Thoracic aorta (tissue), 2 donors: ENCODE measurements at regions not wholly inside any gene's neighbourhood (a gene's known extent, or its start where the extent isn't known, plus 50 kb on each side); places are given as distances from the start of the nearest gene placed in this dataset.

Source experiments
- ATAC-seq: fragments of 150-250 bp; one replicate; pipeline ENCODE4 v1.8.0; 2017; ENCODE audit warnings: low read depth; ENCODE audit not compliant: insufficient number of reproducible peaks, low FRiP score
- DNase-seq: peaks from one replicate; pipeline ENCODE4 v3.0.0-alpha.2; 2020; ENCODE audit warnings: low spot score
- H3K27ac ChIP-seq, 2 donors: fragments of 200-600 bp; sonication (generic); 1 replicate in 1 of 2; 2 replicates in 1 of 2; pipeline ENCODE4 v1.5.1; 2016; ENCODE audit warnings: mild to moderate bottlenecking in 2 of 2, moderate library complexity in 2 of 2
- H3K27me3 ChIP-seq: fragments of 200-600 bp; sonication (generic); replicated peaks from 2 replicates; pipeline ENCODE4 v1.6.0; 2016; ENCODE audit warnings: mild to moderate bottlenecking; ENCODE audit not compliant: insufficient read depth
- H3K36me3 ChIP-seq: fragments of 200-600 bp; sonication (generic); one replicate; pipeline ENCODE4 v1.5.1; 2016
- H3K4me1 ChIP-seq, 2 donors: fragments of 200-600 bp; sonication (generic); 1 replicate in 1 of 2; 2 replicates in 1 of 2; pipeline versions ENCODE4 v1.5.1 to v1.6.0; 2016; ENCODE audit warnings: low read depth in 2 of 2, mild to moderate bottlenecking in 1 of 2; ENCODE audit not compliant: control insufficient read depth in 1 of 2
- H3K4me3 ChIP-seq: fragments of 200-600 bp; sonication (generic); 2 replicates; pipeline ENCODE4 v1.5.1; 2016; ENCODE audit warnings: mild to moderate bottlenecking
- H3K9me3 ChIP-seq: fragments of 200-600 bp; sonication (generic); 2 replicates; pipeline ENCODE4 v1.5.1; 2016
- TF ChIP-seq, protein P1 (sequence below): fragments of 200-600 bp; sonication (generic); IDR thresholded peaks from one replicate; pipeline ENCODE4 v1.5.1; 2019; ENCODE audit warnings: antibody characterized with exemption

DNA sequence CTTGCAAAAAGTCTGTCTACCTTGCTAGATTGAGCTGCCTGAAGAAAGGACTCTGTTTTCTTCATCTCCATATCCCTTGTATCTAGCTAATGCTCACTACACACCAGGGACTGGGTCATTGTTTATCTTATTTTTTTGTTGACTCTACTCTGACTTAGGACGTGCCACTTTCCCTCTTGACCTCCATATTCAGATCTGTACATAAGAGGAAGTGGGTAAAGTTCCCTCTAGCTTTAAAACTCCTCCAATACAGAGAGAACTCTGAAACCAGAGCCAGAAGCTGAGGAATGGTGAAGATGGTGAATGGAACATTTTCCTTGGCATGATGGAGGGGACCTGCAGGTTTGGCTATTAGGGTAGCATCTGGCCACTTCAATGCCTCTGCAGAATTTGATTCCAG, 2026.1 kb upstream of the TENM3 start:
- TF ChIP-seq, protein P1, sequence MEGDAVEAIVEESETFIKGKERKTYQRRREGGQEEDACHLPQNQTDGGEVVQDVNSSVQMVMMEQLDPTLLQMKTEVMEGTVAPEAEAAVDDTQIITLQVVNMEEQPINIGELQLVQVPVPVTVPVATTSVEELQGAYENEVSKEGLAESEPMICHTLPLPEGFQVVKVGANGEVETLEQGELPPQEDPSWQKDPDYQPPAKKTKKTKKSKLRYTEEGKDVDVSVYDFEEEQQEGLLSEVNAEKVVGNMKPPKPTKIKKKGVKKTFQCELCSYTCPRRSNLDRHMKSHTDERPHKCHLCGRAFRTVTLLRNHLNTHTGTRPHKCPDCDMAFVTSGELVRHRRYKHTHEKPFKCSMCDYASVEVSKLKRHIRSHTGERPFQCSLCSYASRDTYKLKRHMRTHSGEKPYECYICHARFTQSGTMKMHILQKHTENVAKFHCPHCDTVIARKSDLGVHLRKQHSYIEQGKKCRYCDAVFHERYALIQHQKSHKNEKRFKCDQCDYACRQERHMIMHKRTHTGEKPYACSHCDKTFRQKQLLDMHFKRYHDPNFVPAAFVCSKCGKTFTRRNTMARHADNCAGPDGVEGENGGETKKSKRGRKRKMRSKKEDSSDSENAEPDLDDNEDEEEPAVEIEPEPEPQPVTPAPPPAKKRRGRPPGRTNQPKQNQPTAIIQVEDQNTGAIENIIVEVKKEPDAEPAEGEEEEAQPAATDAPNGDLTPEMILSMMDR, result no peak
- Histone ChIP-seq H3K27me3 (no peaks in the 10 kb centered on the region), H3K4me3 (no peak overlapping the region), H3K27ac (no peak overlapping the region), H3K4me1 (no peaks in the 10 kb centered on the region), H3K36me3 (no peaks in the 10 kb centered on the region), H3K9me3 (no peaks in the 10 kb centered on the region)
- ATAC-seq (no peak), DNase-seq (no peak)

DNA sequence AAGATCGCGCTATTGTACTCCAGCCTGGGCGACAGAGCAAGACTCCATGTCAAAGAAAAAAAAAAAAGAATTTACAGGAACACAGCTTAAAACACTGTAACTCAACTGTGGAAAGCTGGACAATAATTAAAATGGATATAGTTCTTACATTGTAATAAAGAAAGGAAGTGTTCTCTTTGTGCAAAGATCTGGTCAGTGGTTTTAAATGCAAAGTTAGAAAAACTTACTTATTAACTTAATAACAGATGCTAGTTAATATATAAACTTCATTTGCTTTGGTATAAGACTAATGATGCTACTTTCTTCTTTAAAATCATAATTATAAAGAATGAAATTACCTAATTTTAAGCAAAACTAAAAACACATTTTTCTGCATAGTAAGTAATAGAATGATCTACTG, 2024.1 kb upstream of the TENM3 start:
- Histone ChIP-seq H3K27ac (no peak overlapping the region), H3K4me3 (no peak overlapping the region), H3K9me3 (no peaks in the 10 kb centered on the region), H3K4me1 (no peaks in the 10 kb centered on the region), H3K36me3 (no peaks in the 10 kb centered on the region), H3K27me3 (no peaks in the 10 kb centered on the region)
- no peak for ATAC-seq
- no peak for DNase-seq
- TF ChIP-seq, protein P1, result no peak

DNA sequence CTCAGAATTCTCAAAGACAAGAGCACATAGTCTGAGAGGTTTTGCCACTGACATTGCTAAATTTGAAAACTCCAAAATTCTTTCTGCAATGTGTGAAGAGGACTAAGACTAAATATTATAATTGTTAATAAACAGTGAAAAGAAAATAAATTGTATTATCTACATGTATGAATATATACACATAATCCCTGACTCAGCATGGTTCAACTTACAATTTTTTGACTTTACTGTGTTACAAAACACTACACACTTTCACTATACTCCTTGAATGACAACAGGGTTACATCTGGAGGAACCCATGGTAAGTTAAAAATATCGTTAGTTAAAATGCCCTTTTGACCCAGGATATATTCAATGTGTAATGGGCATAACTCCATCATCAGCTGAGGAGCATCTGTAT, 2017.2 kb upstream of the TENM3 start:
- ATAC-seq, result no peak
- H3K27me3 ChIP-seq, result no peaks in the 10 kb centered on the region
- no peak for DNase-seq

DNA sequence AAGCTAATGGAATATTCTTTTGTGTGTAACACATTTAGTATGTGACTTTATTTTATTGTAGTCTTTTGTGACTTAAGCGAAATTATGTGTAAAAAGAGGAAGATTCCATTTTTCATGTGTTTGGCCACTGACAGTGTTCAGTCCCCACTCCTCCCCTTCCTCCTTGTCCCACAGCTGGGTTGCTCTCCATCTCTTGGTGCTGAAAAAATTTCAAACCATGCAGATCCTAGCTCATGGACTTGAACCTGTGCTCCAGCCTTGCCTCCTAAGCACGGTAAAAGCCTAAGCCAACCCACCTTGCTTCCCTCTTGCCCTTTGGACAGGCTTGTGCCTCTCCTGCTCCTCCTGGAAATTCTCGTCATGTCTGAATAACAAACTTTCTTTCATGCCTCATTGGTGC, 2008.5 kb upstream of the TENM3 start:
- ATAC-seq (no peak), DNase-seq (no peak)
- Histone ChIP-seq H3K4me3 (no peak overlapping the region), H3K9me3 (no peaks in the 10 kb centered on the region), H3K27ac (no peak overlapping the region), H3K27me3 (no peaks in the 10 kb centered on the region), H3K36me3 (no peaks in the 10 kb centered on the region), H3K4me1 (no peaks in the 10 kb centered on the region)
- TF ChIP-seq, protein P1, result no peak

More for the DNA sequence above, 2017.2 kb upstream of the TENM3 start:
- TF ChIP-seq, protein P1, result no peak
- Histone ChIP-seq H3K27ac (no peak overlapping the region), H3K4me3 (no peak overlapping the region), H3K36me3 (no peaks in the 10 kb centered on the region), H3K9me3 (no peaks in the 10 kb centered on the region), H3K4me1 (no peaks in the 10 kb centered on the region)

DNA sequence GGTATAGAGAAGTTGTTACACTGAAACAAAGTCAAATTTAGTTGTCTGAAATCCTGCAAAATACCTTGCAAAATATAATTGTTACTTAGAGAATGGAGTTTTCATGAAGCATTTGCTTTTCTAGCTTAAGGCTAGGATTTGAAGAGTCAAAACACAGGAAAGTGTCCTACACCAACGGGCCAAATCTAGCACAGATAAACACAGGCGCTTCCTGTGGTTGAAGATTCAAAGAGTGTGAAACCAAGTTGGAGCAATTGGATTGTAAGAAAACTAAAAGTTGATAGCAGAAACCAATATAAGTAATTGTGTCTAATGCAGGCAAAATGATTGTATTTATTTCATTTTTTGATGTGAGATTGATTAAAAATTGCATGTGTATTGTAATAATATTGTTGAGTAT, 2002.5 kb upstream of the TENM3 start:
- Histone ChIP-seq H3K27ac (no peak overlapping the region), H3K4me1 (no peaks in the 10 kb centered on the region), H3K9me3 (no peaks in the 10 kb centered on the region)

More for the DNA sequence above, 2002.5 kb upstream of the TENM3 start:
- no peaks in the 10 kb centered on the region for H3K36me3 ChIP-seq
- DNase-seq (no peak), ATAC-seq (no peak)
- TF ChIP-seq, protein P1, result no peak
- no peak overlapping the region for H3K4me3 ChIP-seq
- H3K27me3 ChIP-seq, result no peaks in the 10 kb centered on the region
